ENCODE measurements at regions not wholly inside any gene's neighbourhood (a gene's known extent, or its start where the extent isn't known, plus 50 kb on each side); places are given as distances from the start of the nearest gene placed in this dataset.

GRCh38 chr6:73962884-73963283, 266.9 kb downstream of the CD109 start:
- no peak overlapping the region for H3K4me3 ChIP-seq (ENCODE audit: low read length in 3 of 3)
- no peak for TF ChIP-seq CTCF (IDR thresholded peaks at IDR 0.05; ENCODE audit: borderline replicate concordance, extremely low read depth, insufficient read depth)
- no peaks in the 10 kb centered on the region for H3K27me3 ChIP-seq (ENCODE audit: control insufficient read depth, insufficient read depth, low read length)
- H3K36me3 ChIP-seq (ENCODE audit: control insufficient read depth in 2 of 3, insufficient read depth in 3 of 3, low read length in 3 of 3), result no peaks in the 10 kb centered on the region
- no peaks in the 10 kb centered on the region for H3K4me1 ChIP-seq (ENCODE audit: control insufficient read depth in 2 of 3, insufficient read depth in 2 of 3, low read depth in 1 of 3, low read length in 3 of 3)
- intact Hi-C loops (cut with DNase I), result no loop called here
- no peak overlapping the region for H3K27ac ChIP-seq (ENCODE audit: low read depth in 2 of 2, low read length in 2 of 2)
- FAIRE-seq (no peak), DNase-seq (no peak)
- H3K9ac ChIP-seq (ENCODE audit: low read length in 3 of 3), result no peak overlapping the region
- H3K9me3 ChIP-seq (ENCODE audit: control insufficient read depth in 2 of 3, insufficient read depth in 1 of 3, low read length in 3 of 3), result no peaks in the 10 kb centered on the region

DNA sequence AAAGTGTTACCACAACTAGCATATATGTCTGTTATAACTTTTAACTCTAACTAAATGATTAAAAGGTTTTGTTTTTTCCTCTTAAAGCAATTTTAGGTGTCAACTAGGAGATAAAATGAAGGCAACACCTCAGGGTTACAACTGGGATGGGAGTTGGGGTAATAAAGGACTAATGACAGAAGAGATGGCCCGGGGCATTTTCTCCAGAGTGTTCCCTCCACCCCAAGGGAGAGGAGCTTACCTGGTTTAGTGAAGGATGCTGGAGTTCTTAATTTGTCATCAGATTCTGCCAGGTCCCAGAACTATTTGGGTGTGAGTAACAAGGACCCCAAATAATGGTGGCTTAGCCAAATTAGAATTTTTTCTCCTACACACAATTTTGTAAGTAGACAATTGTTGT, 260.3 kb downstream of the CD109 start:
- H3K9ac ChIP-seq (ENCODE audit: low read length in 3 of 3), result no peak overlapping the region
- H3K27me3 ChIP-seq (ENCODE audit: control insufficient read depth, insufficient read depth, low read length), result no peaks in the 10 kb centered on the region
- no peaks in the 10 kb centered on the region for H3K4me1 ChIP-seq (ENCODE audit: control insufficient read depth in 2 of 3, insufficient read depth in 2 of 3, low read depth in 1 of 3, low read length in 3 of 3)
- no peak overlapping the region for H3K27ac ChIP-seq (ENCODE audit: low read depth in 2 of 2, low read length in 2 of 2)
- no peaks in the 10 kb centered on the region for H3K36me3 ChIP-seq (ENCODE audit: control insufficient read depth in 2 of 3, insufficient read depth in 3 of 3, low read length in 3 of 3)
- intact Hi-C loops (cut with DNase I), result no loop called here
- DNase-seq, result no peak
- TF ChIP-seq CTCF (IDR thresholded peaks at IDR 0.05; ENCODE audit: borderline replicate concordance, extremely low read depth, insufficient read depth), result no peak
- H3K4me3 ChIP-seq (ENCODE audit: low read length in 3 of 3), result no peak overlapping the region
- FAIRE-seq, result no peak
- no peaks in the 10 kb centered on the region for H3K9me3 ChIP-seq (ENCODE audit: control insufficient read depth in 2 of 3, insufficient read depth in 1 of 3, low read length in 3 of 3)

DNA sequence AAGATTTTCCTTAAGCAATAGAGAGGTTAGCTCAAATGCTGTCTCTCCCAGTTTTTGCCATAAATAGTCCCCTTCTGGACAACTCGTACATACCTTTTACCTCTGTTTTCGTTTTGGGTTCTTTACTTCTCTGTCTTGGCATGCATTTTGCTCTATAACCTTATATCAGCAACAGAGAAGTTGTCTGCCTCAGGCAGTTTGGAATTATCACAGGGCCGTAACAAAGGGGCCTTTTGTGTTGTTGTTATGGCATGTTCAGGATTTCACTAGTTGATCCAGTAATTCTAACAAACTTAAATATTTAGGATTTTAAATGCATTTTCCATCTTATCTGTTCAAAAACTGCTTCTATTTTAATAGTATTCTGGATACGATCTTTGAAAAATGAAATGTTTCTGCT, 259.8 kb downstream of the CD109 start:
- no peaks in the 10 kb centered on the region for H3K4me1 ChIP-seq (ENCODE audit: control insufficient read depth in 2 of 3, insufficient read depth in 2 of 3, low read depth in 1 of 3, low read length in 3 of 3)
- H3K4me3 ChIP-seq (ENCODE audit: low read length in 3 of 3), result no peak overlapping the region
- no peaks in the 10 kb centered on the region for H3K9me3 ChIP-seq (ENCODE audit: control insufficient read depth in 2 of 3, insufficient read depth in 1 of 3, low read length in 3 of 3)
- H3K9ac ChIP-seq (ENCODE audit: low read length in 3 of 3), result no peak overlapping the region
- intact Hi-C loops (cut with DNase I), result no loop called here
- no peak overlapping the region for H3K27ac ChIP-seq (ENCODE audit: low read depth in 2 of 2, low read length in 2 of 2)
- H3K36me3 ChIP-seq (ENCODE audit: control insufficient read depth in 2 of 3, insufficient read depth in 3 of 3, low read length in 3 of 3), result no peaks in the 10 kb centered on the region
- no peak for TF ChIP-seq CTCF (IDR thresholded peaks at IDR 0.05; ENCODE audit: borderline replicate concordance, extremely low read depth, insufficient read depth)
- FAIRE-seq (no peak), DNase-seq (no peak)
- H3K27me3 ChIP-seq (ENCODE audit: control insufficient read depth, insufficient read depth, low read length), result no peaks in the 10 kb centered on the region

GRCh38 chr6:73954881-73955280, 258.9 kb downstream of the CD109 start:
- no peak for TF ChIP-seq CTCF (IDR thresholded peaks at IDR 0.05; ENCODE audit: borderline replicate concordance, extremely low read depth, insufficient read depth)
- no peak overlapping the region for H3K27ac ChIP-seq (ENCODE audit: low read depth in 2 of 2, low read length in 2 of 2)
- intact Hi-C loops (cut with DNase I), result no loop called here
- H3K4me3 ChIP-seq (ENCODE audit: low read length in 3 of 3), result no peak overlapping the region
- no peaks in the 10 kb centered on the region for H3K36me3 ChIP-seq (ENCODE audit: control insufficient read depth in 2 of 3, insufficient read depth in 3 of 3, low read length in 3 of 3)
- no peaks in the 10 kb centered on the region for H3K9me3 ChIP-seq (ENCODE audit: control insufficient read depth in 2 of 3, insufficient read depth in 1 of 3, low read length in 3 of 3)
- no peak overlapping the region for H3K9ac ChIP-seq (ENCODE audit: low read length in 3 of 3)
- DNase-seq (no peak), FAIRE-seq (no peak)
- H3K27me3 ChIP-seq (ENCODE audit: control insufficient read depth, insufficient read depth, low read length), result no peaks in the 10 kb centered on the region
- H3K4me1 ChIP-seq (ENCODE audit: control insufficient read depth in 2 of 3, insufficient read depth in 2 of 3, low read depth in 1 of 3, low read length in 3 of 3), result no peaks in the 10 kb centered on the region
